Right lobe of liver (tissue), 6 donors: ENCODE measurements at regions not wholly inside any gene's neighbourhood (a gene's known extent, or its start where the extent isn't known, plus 50 kb on each side); places are given as distances from the start of the nearest gene placed in this dataset.

Source experiments
- ATAC-seq, 4 donors: fragments of 200-7000 bp; cut with Tn5 transposase; one replicate each; pipeline ENCODE4 v1.9.1; 2020; ENCODE audit warnings: mild to moderate bottlenecking in 4 of 4, moderate library complexity in 4 of 4
- DNase-seq, 3 donors: peaks; one replicate each; pipeline ENCODE4 v3.0.0-alpha.2; 2020
- H3K27ac ChIP-seq, 3 donors: fragments of 200-600 bp; one replicate each; pipeline ENCODE4 v1.8.0; 2022
- H3K27me3 ChIP-seq, 2 donors: fragments of 200-600 bp; one replicate each; pipeline ENCODE4 v1.8.0; 2022
- H3K36me3 ChIP-seq, 4 donors: fragments of 200-600 bp; sonication (generic) in 1 of 4; one replicate each; pipeline versions ENCODE4 v1.5.1 to v1.8.0; 2017 to 2022; ENCODE audit warnings: control low read depth in 1 of 4
- H3K4me1 ChIP-seq, 4 donors: fragments of 200-600 bp; sonication (generic) in 1 of 4; one replicate each; pipeline versions ENCODE4 v1.5.1 to v1.8.0; 2017 to 2022; ENCODE audit warnings: control low read depth in 1 of 4
- H3K4me3 ChIP-seq, 3 donors: fragments of 200-600 bp; one replicate each; pipeline ENCODE4 v1.8.0; 2022
- H3K9me3 ChIP-seq, 4 donors: fragments of 200-600 bp; sonication (generic) in 1 of 4; one replicate each; pipeline versions ENCODE4 v1.5.1 to v1.8.0; 2017 to 2022; ENCODE audit warnings: control low read depth in 1 of 4
- POLR2A ChIP-seq: fragments of 450-650 bp; IDR thresholded peaks from one replicate; pipeline ENCODE4 v1.6.1; 2017; ENCODE audit warnings: antibody characterized with exemption, mild to moderate bottlenecking
- WGBS: methylation state at CpG from one replicate; pipeline ENCODE4 v1.1.6; 2018; ENCODE audit warnings: low coverage, low lambda C conversion rate; ENCODE audit not compliant: insufficient coverage; ENCODE audit errors: missing lambda C conversion rate; 5-methylcytosine and 5-hydroxymethylcytosine counted together
- intact Hi-C, 2 donors: fragments of 100-400 bp; cut with DNase I; formaldehyde crosslinking; loops; one replicate each; pipeline versions ENCODE4 v1.11.2 to v1.14.1; 2022
- TF ChIP-seq, protein P1 (sequence below), 4 donors: fragments of 200-600 bp in 3 of 4; fragments of 450-650 bp in 1 of 4; IDR thresholded peaks; one replicate each; pipeline versions ENCODE4 v1.5.1 to v1.8.0; 2016 to 2022; ENCODE audit warnings: antibody characterized with exemption in 4 of 4, mild to moderate bottlenecking in 2 of 4
- donor health status: DM: no; HTN: yes; CAD: no.
- donor health status: DM: no; HTN: no; CAD: no.
- donor health status: DM: no; HTN: no; CAD: no.
- donor health status: DM: no; HTN: yes; CAD: no.
- donor health status: DM: no; HTN: yes; CAD: no.

DNA sequence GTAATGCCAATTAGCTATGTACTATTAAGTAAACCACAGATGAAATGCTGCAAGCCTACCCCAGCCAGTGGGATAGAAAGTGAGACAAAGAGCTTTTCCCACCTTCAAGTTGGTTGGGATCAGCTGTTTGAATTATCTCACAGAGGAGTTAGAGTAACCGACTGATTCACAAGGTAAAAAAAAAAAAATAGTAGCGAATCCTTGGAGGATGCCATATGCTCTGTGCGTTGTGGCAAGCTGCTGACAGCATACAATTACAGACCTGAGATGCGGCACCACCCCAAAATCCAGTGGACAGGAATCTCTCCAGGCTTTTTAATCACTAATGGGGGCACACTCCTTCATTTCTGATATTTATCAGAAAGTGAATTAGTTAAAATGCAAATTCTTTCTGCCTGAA is 157.0 kb upstream of the RMST start:
- ATAC-seq (no peak), DNase-seq (no peak)
- intact Hi-C loops: no loop called here

DNA sequence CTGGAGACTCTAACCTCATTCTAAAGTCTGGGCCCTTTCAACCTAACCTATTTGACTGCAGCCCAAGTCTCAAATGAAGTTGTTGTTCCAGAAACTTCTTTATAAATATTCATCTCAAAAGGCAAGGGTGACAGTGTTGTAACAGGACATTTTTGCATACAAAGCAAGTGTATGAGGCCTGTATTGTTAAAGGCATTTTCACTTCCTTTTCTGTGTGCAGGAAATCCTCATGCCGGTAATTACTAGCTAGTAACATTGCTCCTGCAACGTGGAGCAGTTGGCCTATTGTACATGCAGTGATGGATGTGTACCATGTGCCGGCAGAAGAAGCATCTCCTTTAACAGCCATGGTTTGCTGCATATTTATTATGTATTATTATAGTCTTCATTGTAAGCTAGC is 156.5 kb upstream of the RMST start:
- 43% methylated on average over 3 of the region's 3 CpGs for WGBS
- intact Hi-C loops: no loop called here
- no peaks in the 10 kb centered on the region for H3K4me1 ChIP-seq
- no peaks in the 10 kb centered on the region for H3K9me3 ChIP-seq
- no peak overlapping the region for H3K4me3 ChIP-seq
- H3K27me3 ChIP-seq: no peaks in the 10 kb centered on the region
- H3K36me3 ChIP-seq: no peaks in the 10 kb centered on the region
- ATAC-seq (peak; percentile 32 to 66 (median 62)), DNase-seq (no peak)
- no peak for TF ChIP-seq POLR2A
- TF ChIP-seq, protein P1, sequence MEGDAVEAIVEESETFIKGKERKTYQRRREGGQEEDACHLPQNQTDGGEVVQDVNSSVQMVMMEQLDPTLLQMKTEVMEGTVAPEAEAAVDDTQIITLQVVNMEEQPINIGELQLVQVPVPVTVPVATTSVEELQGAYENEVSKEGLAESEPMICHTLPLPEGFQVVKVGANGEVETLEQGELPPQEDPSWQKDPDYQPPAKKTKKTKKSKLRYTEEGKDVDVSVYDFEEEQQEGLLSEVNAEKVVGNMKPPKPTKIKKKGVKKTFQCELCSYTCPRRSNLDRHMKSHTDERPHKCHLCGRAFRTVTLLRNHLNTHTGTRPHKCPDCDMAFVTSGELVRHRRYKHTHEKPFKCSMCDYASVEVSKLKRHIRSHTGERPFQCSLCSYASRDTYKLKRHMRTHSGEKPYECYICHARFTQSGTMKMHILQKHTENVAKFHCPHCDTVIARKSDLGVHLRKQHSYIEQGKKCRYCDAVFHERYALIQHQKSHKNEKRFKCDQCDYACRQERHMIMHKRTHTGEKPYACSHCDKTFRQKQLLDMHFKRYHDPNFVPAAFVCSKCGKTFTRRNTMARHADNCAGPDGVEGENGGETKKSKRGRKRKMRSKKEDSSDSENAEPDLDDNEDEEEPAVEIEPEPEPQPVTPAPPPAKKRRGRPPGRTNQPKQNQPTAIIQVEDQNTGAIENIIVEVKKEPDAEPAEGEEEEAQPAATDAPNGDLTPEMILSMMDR (IDR thresholded peaks at IDR 0.05): no peak
- H3K27ac ChIP-seq: no peak overlapping the region

More for the DNA sequence above, 157.0 kb upstream of the RMST start:
- Histone ChIP-seq H3K27me3 (no peaks in the 10 kb centered on the region), H3K4me3 (no peak overlapping the region), H3K4me1 (no peaks in the 10 kb centered on the region), H3K9me3 (no peaks in the 10 kb centered on the region), H3K36me3 (no peaks in the 10 kb centered on the region), H3K27ac (no peak overlapping the region)
- WGBS: 73% methylated on average over 4 of the region's 4 CpGs
- no peak for TF ChIP-seq POLR2A
- TF ChIP-seq, protein P1 (IDR thresholded peaks at IDR 0.05): no peak

DNA sequence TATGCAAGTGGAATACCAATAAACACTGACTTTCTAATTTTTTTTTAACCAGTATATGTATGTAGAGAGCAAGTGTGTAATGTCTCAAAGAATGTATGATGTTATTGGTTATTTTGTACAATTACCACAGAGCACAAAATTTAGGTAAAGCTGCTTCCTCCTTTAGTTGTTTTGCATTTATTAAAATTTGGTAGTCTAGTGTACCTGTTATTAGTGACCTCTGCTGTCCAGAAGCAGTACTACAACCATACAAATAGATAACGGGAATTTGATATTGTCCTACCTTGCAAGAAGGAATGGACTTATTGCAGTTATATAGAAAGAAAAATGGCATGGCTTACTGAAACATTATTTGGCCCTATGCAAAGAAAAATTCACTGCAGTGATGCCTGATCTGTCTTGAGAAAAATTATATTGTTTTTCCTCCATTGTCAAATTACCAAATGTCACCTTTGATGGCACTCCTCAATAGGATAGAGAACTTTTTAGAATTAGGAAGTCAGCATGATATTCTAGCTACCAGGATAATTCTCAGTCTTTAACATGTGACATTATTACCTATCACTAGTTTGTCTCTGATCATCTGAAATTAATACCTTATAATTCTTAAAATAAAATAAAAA is 153.9 kb upstream of the RMST start:
- 3% methylated on average over 1 of the region's 1 CpG for WGBS
- H3K9me3 ChIP-seq: no peaks in the 10 kb centered on the region
- DNase-seq (no peak), ATAC-seq (peak; percentile 70 to 76 (median 73))
- H3K4me1 ChIP-seq: no peaks in the 10 kb centered on the region
- H3K27ac ChIP-seq: no peak overlapping the region
- no peak overlapping the region for H3K4me3 ChIP-seq
- TF ChIP-seq, protein P1 (IDR thresholded peaks at IDR 0.05): peak; percentile 63 to 78 (median 74)
- TF ChIP-seq POLR2A: no peak
- H3K27me3 ChIP-seq: no peaks in the 10 kb centered on the region
- no peaks in the 10 kb centered on the region for H3K36me3 ChIP-seq
- intact Hi-C loops: no loop called here

DNA sequence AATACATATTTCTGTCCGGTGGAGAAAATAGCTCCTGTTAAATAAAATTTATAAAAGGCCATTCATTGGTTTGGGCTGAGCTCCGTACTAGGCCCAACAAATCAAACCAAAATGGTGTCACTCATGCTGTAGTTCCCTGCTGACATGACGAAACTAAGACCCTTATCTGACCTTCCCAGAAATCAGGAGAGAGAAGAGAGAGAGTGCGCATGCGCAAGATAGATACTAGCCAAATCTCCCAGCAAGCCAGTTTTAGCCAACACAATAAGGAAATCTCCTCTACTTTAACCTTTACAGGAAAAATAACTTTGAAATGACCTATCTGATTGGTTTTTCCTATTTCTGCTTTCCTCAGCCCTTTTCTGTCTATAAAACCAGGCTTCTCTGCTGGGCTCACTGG is 152.7 kb upstream of the RMST start:
- ATAC-seq: no peak
- DNase-seq: no peak
- H3K4me1 ChIP-seq: no peaks in the 10 kb centered on the region
- 53% methylated on average over 5 of the region's 5 CpGs for WGBS
- H3K4me3 ChIP-seq: no peak overlapping the region
- no peak for TF ChIP-seq POLR2A
- TF ChIP-seq, protein P1 (IDR thresholded peaks at IDR 0.05): no peak
- H3K9me3 ChIP-seq: no peaks in the 10 kb centered on the region
- intact Hi-C loops: no loop called here
- H3K27ac ChIP-seq: no peak overlapping the region
- no peaks in the 10 kb centered on the region for H3K36me3 ChIP-seq
- no peaks in the 10 kb centered on the region for H3K27me3 ChIP-seq
